T-cell (primary cell): ENCODE measurements at regions not wholly inside any gene's neighbourhood (a gene's known extent, or its start where the extent isn't known, plus 50 kb on each side); places are given as distances from the start of the nearest gene placed in this dataset.

Experiments
- ATAC-seq, 4 experiments: fragments of 200-7000 bp in 3 of 4; fragments of 150-1000 bp in 1 of 4; cut with Tn5 transposase; replicated peaks in 1 of 4; 1 replicate in 3 of 4; 2 replicates in 1 of 4; pipeline ENCODE4 v1.10.0; 2021; ENCODE audit warnings: moderate library complexity in 3 of 4, mild to moderate bottlenecking in 2 of 4, moderate number of reproducible peaks in 1 of 4
- CTCF ChIA-PET, 2 donors: fragments of 300-600 bp; sonication (Branson Sonifier 250); formaldehyde crosslinking; loops; one replicate each; lab custom pipeline; 2022; ENCODE audit warnings: antibody characterized with exemption in 2 of 2; lab: Charles Lee
- POLR2A ChIA-PET, 2 donors: fragments of 300-600 bp; sonication (Branson Sonifier 250); formaldehyde crosslinking; loops; one replicate each; lab custom pipeline; 2022; ENCODE audit warnings: antibody characterized with exemption in 2 of 2; lab: Charles Lee
- DNase-seq, 35 experiments: peaks; one replicate each; pipeline versions ENCODE4 v3.0.0 to v3.0.0-alpha.2; 2013 to 2023
- H3K27ac ChIP-seq: one replicate; pipeline ENCODE4 v1.5.1; 2013; ENCODE audit warnings: low read length
- H3K27me3 ChIP-seq, 2 experiments: replicated peaks in 1 of 2; 1 replicate in 1 of 2; 2 replicates in 1 of 2; pipeline versions ENCODE4 v1.6.1 to v1.7.0; 2013; ENCODE audit warnings: low read length in 1 of 2, mixed read lengths in 1 of 2; ENCODE audit not compliant: control insufficient read depth in 2 of 2, insufficient read depth in 2 of 2; ENCODE audit errors: extremely low read depth in 1 of 2
- H3K36me3 ChIP-seq, 2 donors: 1 replicate in 1 of 2; 2 replicates in 1 of 2; pipeline versions ENCODE4 v1.6.1 to v1.7.0; 2013; ENCODE audit warnings: low read length in 1 of 2; ENCODE audit not compliant: control insufficient read depth in 2 of 2, insufficient read depth in 1 of 2; ENCODE audit errors: extremely low read depth in 1 of 2
- H3K4me1 ChIP-seq, 2 experiments: 1 replicate in 1 of 2; 2 replicates in 1 of 2; pipeline versions ENCODE4 v1.6.1 to v1.7.0; 2013; ENCODE audit warnings: low read length in 2 of 2, mixed read lengths in 1 of 2; ENCODE audit not compliant: insufficient read depth in 2 of 2, control insufficient read depth in 1 of 2; ENCODE audit errors: extremely low read depth in 1 of 2
- H3K4me3 ChIP-seq, 2 donors: 1 replicate in 1 of 2; 2 replicates in 1 of 2; pipeline versions ENCODE4 v1.5.1 to v1.7.0; 2013; ENCODE audit warnings: mild to moderate bottlenecking in 2 of 2, low read length in 1 of 2, moderate library complexity in 1 of 2; ENCODE audit not compliant: control insufficient read depth in 1 of 2; ENCODE audit errors: extremely low read depth in 1 of 2
- H3K9me3 ChIP-seq: 2 replicates; pipeline ENCODE4 v1.7.0; 2013
- H3K27ac Mint-ChIP-seq, 2 donors: one replicate each; pipeline ENCODE4 v1.8.0; 2020 to 2021; ENCODE audit warnings: mild to moderate bottlenecking in 2 of 2, mixed read lengths in 2 of 2
- H3K27me3 Mint-ChIP-seq, 2 donors: one replicate each; pipeline ENCODE4 v1.8.0; 2021 to 2022; ENCODE audit warnings: mixed read lengths in 2 of 2
- H3K36me3 Mint-ChIP-seq: one replicate; pipeline ENCODE4 v1.8.0; 2021; ENCODE audit warnings: mixed read lengths
- H3K4me1 Mint-ChIP-seq, 3 donors: one replicate each; pipeline ENCODE4 v1.8.0; 2020 to 2022; ENCODE audit warnings: mixed read lengths in 3 of 3, mild to moderate bottlenecking in 1 of 3
- H3K4me3 Mint-ChIP-seq, 3 donors: one replicate each; pipeline ENCODE4 v1.8.0; 2020 to 2022; ENCODE audit warnings: mild to moderate bottlenecking in 3 of 3, mixed read lengths in 3 of 3, moderate library complexity in 3 of 3
- H3K9me3 Mint-ChIP-seq, 3 donors: one replicate each; pipeline ENCODE4 v1.8.0; 2020 to 2022; ENCODE audit warnings: mixed read lengths in 3 of 3
- WGBS: methylation state at CpG from one replicate; pipeline ENCODE4 v1.1.5; 2013; ENCODE audit warnings: missing lambda C conversion rate; ENCODE audit not compliant: insufficient coverage; 5-methylcytosine and 5-hydroxymethylcytosine counted together

- H3K27me3 Mint-ChIP-seq, result no peaks in the 10 kb centered on the region
- H3K4me1 Mint-ChIP-seq, result no peaks in the 10 kb centered on the region
- Histone ChIP-seq H3K36me3 (no peaks in the 10 kb centered on the region), H3K9me3 (no peaks in the 10 kb centered on the region), H3K4me1 (no peaks in the 10 kb centered on the region), H3K27me3 (no peaks in the 10 kb centered on the region), H3K27ac (no peak overlapping the region), H3K4me3 (no peak overlapping the region)
- H3K9me3 Mint-ChIP-seq, result peaks cover 0 to 12% (median 8%) of the 10 kb centered on the region in 3 donors
- ChIA-PET CTCF (no interaction called here), POLR2A (no interaction called here)
- no peak overlapping the region for H3K4me3 Mint-ChIP-seq
- 82% methylated on average over 2 of the region's 6 CpGs for WGBS
- no peak overlapping the region for H3K27ac Mint-ChIP-seq
- DNase-seq, result no peak
- no peaks in the 10 kb centered on the region for H3K36me3 Mint-ChIP-seq
- no peak for ATAC-seq
Measured at GRCh38 chr17:71558901-71559300, 561.9 kb upstream of the SOX9 start.

- DNase-seq (no peak), ATAC-seq (no peak)
- Histone ChIP-seq H3K27me3 (no peaks in the 10 kb centered on the region), H3K27ac (no peak overlapping the region), H3K4me3 (no peak overlapping the region), H3K4me1 (no peaks in the 10 kb centered on the region), H3K36me3 (no peaks in the 10 kb centered on the region), H3K9me3 (no peaks in the 10 kb centered on the region)
- H3K4me1 Mint-ChIP-seq, result no peaks in the 10 kb centered on the region
- no peaks in the 10 kb centered on the region for H3K27me3 Mint-ChIP-seq
- POLR2A ChIA-PET, result no interaction called here
- peaks cover 8% of the 10 kb centered on the region in 3 donors for H3K9me3 Mint-ChIP-seq
- no peak overlapping the region for H3K4me3 Mint-ChIP-seq
- H3K36me3 Mint-ChIP-seq, result no peaks in the 10 kb centered on the region
- H3K27ac Mint-ChIP-seq, result no peak overlapping the region
- CTCF ChIA-PET, result no interaction called here
- 29% methylated on average over 1 of the region's 2 CpGs for WGBS
Measured at GRCh38 chr17:71572343-71572742, 548.5 kb upstream of the SOX9 start.

- Mint-ChIP-seq H3K9me3 (peaks cover 21 to 25% (median 22%) of the 10 kb centered on the region in 3 donors), H3K27me3 (no peaks in the 10 kb centered on the region), H3K4me3 (no peak overlapping the region), H3K27ac (no peak overlapping the region), H3K36me3 (no peaks in the 10 kb centered on the region), H3K4me1 (no peaks in the 10 kb centered on the region)
- Histone ChIP-seq H3K4me3 (no peak overlapping the region), H3K27me3 (no peaks in the 10 kb centered on the region), H3K4me1 (no peaks in the 10 kb centered on the region), H3K27ac (no peak overlapping the region), H3K9me3 (no peaks in the 10 kb centered on the region), H3K36me3 (no peaks in the 10 kb centered on the region)
- no CpG with 5 or more reads among the region's 1 CpG for WGBS
- ATAC-seq, result no peak
- POLR2A ChIA-PET, result no interaction called here
- CTCF ChIA-PET, result no interaction called here
- DNase-seq, result no peak
Measured at GRCh38 chr17:71578446-71578845, 542.4 kb upstream of the SOX9 start.

GRCh38 chr17:71580220-71580619, 540.6 kb upstream of the SOX9 start:
- Histone ChIP-seq H3K4me3 (no peak overlapping the region), H3K27me3 (no peaks in the 10 kb centered on the region), H3K27ac (no peak overlapping the region), H3K36me3 (no peaks in the 10 kb centered on the region), H3K9me3 (peaks cover 2% of the 10 kb centered on the region), H3K4me1 (no peaks in the 10 kb centered on the region)
- Mint-ChIP-seq H3K36me3 (no peaks in the 10 kb centered on the region), H3K4me1 (no peaks in the 10 kb centered on the region), H3K4me3 (no peak overlapping the region), H3K27ac (no peak overlapping the region), H3K27me3 (no peaks in the 10 kb centered on the region), H3K9me3 (peaks cover 18 to 25% (median 22%) of the 10 kb centered on the region in 3 donors)
- ChIA-PET POLR2A (no interaction called here), CTCF (no interaction called here)
- ATAC-seq, result no peak
- DNase-seq, result no peak

GRCh38 chr17:71585540-71585939, 535.3 kb upstream of the SOX9 start:
- Mint-ChIP-seq H3K27me3 (no peaks in the 10 kb centered on the region), H3K9me3 (peaks cover 11 to 14% (median 12%) of the 10 kb centered on the region in 3 donors), H3K4me1 (no peaks in the 10 kb centered on the region), H3K4me3 (no peak overlapping the region), H3K36me3 (no peaks in the 10 kb centered on the region), H3K27ac (no peak overlapping the region)
- ChIA-PET POLR2A (no interaction called here), CTCF (no interaction called here)
- no peak for DNase-seq
- Histone ChIP-seq H3K4me1 (no peaks in the 10 kb centered on the region), H3K27me3 (no peaks in the 10 kb centered on the region), H3K27ac (no peak overlapping the region), H3K36me3 (no peaks in the 10 kb centered on the region), H3K9me3 (peaks cover 2% of the 10 kb centered on the region), H3K4me3 (no peak overlapping the region)
- WGBS, result no CpG with 5 or more reads among the region's 3 CpGs
- ATAC-seq, result no peak

- Mint-ChIP-seq H3K27ac (no peak overlapping the region), H3K4me3 (no peak overlapping the region), H3K9me3 (peaks cover 3 to 12% (median 9%) of the 10 kb centered on the region in 3 donors), H3K27me3 (no peaks in the 10 kb centered on the region), H3K36me3 (no peaks in the 10 kb centered on the region), H3K4me1 (no peaks in the 10 kb centered on the region)
- DNase-seq, result no peak
- CTCF ChIA-PET, result no interaction called here
- POLR2A ChIA-PET, result no interaction called here
- Histone ChIP-seq H3K27me3 (no peaks in the 10 kb centered on the region), H3K36me3 (no peaks in the 10 kb centered on the region), H3K4me3 (no peak overlapping the region), H3K27ac (no peak overlapping the region), H3K4me1 (no peaks in the 10 kb centered on the region), H3K9me3 (no peaks in the 10 kb centered on the region)
- no peak for ATAC-seq
Measured at GRCh38 chr17:71592431-71592830, 528.4 kb upstream of the SOX9 start.

GRCh38 chr17:71593078-71593477, 527.7 kb upstream of the SOX9 start:
- Mint-ChIP-seq H3K4me1 (no peaks in the 10 kb centered on the region), H3K27me3 (no peaks in the 10 kb centered on the region), H3K4me3 (no peak overlapping the region), H3K27ac (no peak overlapping the region), H3K9me3 (peaks cover 3 to 9% (median 8%) of the 10 kb centered on the region in 3 donors), H3K36me3 (no peaks in the 10 kb centered on the region)
- Histone ChIP-seq H3K36me3 (no peaks in the 10 kb centered on the region), H3K9me3 (no peaks in the 10 kb centered on the region), H3K27me3 (no peaks in the 10 kb centered on the region), H3K4me1 (no peaks in the 10 kb centered on the region), H3K4me3 (no peak overlapping the region), H3K27ac (no peak overlapping the region)
- no peak for ATAC-seq
- WGBS, result no CpG with 5 or more reads among the region's 1 CpG
- no peak for DNase-seq
- CTCF ChIA-PET, result no interaction called here
- POLR2A ChIA-PET, result no interaction called here
